ENCODE measurements at regions not wholly inside any gene's neighbourhood (a gene's known extent, or its start where the extent isn't known, plus 50 kb on each side); places are given as distances from the start of the nearest gene placed in this dataset.

- no peak overlapping the region for H3K4me3 ChIP-seq (ENCODE audit: low read depth, low read length)
- no peak for TF ChIP-seq CTCF (IDR thresholded peaks at IDR 0.05; ENCODE audit: borderline replicate concordance, insufficient read depth, low read depth, low read length)
Observed at GRCh38 chr13:73416093-73416492, 357.3 kb downstream of the KLF5 start.

- H3K4me3 ChIP-seq (ENCODE audit: low read depth, low read length): no peak overlapping the region
- TF ChIP-seq CTCF (IDR thresholded peaks at IDR 0.05; ENCODE audit: borderline replicate concordance, insufficient read depth, low read depth, low read length): no peak
Observed at GRCh38 chr13:73413656-73414055, 354.9 kb downstream of the KLF5 start.

GRCh38 chr13:73412933-73413332, 354.1 kb downstream of the KLF5 start:
- H3K4me3 ChIP-seq (ENCODE audit: low read depth, low read length): no peak overlapping the region
- TF ChIP-seq CTCF (IDR thresholded peaks at IDR 0.05; ENCODE audit: borderline replicate concordance, insufficient read depth, low read depth, low read length): no peak

- TF ChIP-seq CTCF (IDR thresholded peaks at IDR 0.05; ENCODE audit: borderline replicate concordance, insufficient read depth, low read depth, low read length): no peak
- H3K4me3 ChIP-seq (ENCODE audit: low read depth, low read length): no peak overlapping the region
Observed at GRCh38 chr13:73411067-73411809, 352.4 kb downstream of the KLF5 start.

- TF ChIP-seq CTCF (IDR thresholded peaks at IDR 0.05; ENCODE audit: borderline replicate concordance, insufficient read depth, low read depth, low read length): no peak
Observed at GRCh38 chr13:73406454-73406853, 347.6 kb downstream of the KLF5 start.

GRCh38 chr13:73404581-73404980, 345.8 kb downstream of the KLF5 start:
- no peak overlapping the region for H3K4me3 ChIP-seq (ENCODE audit: low read depth, low read length)
- no peak for TF ChIP-seq CTCF (IDR thresholded peaks at IDR 0.05; ENCODE audit: borderline replicate concordance, insufficient read depth, low read depth, low read length)

More at GRCh38 chr13:73406454-73406853, 347.6 kb downstream of the KLF5 start:
- no peak overlapping the region for H3K4me3 ChIP-seq (ENCODE audit: low read depth, low read length)

Data from GM12875 (cell line).